ENCODE measurements at regions not wholly inside any gene's neighbourhood (a gene's known extent, or its start where the extent isn't known, plus 50 kb on each side); places are given as distances from the start of the nearest gene placed in this dataset.
A peak's percentile ranks its signal among the peaks of the same experiment; 100 is the strongest.

DNA sequence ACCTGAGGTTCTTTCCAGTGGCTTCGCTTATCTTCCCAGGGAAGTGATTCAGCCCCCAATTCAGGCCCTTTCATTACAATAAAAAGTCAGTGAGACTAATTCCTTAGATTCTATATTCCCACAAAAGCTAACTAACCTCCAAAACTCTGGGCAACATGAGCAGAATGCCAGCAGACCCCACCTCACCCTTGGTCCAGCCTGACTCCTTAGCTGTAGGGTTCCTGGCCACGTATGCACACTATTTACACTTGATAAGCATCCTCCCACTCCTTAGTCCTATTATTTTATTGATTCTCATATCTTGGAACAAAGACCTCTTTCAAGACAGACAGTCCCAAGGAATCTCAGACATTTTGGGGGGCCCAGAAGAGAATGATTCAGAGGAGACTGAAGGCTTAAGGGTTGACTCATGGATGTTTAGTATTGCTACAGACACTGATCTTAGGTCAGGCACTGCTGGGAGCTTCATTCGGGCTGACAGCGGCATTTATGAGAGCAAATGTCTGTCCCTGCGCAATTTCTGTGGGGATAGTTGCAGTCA lies 162.6 kb upstream of the GDF10 start:
- H3K27me3 ChIP-seq (ENCODE audit: control insufficient read depth, insufficient read depth, low read length), result no peaks in the 10 kb centered on the region
- H3K4me3 ChIP-seq (ENCODE audit: low read depth, low read length), result no peak overlapping the region
- no peaks in the 10 kb centered on the region for H3K36me3 ChIP-seq (ENCODE audit: control insufficient read depth, insufficient read depth, low read length)
- peak; percentile 29 for DNase-seq (ENCODE audit: low read depth)
- TF ChIP-seq, protein P1, sequence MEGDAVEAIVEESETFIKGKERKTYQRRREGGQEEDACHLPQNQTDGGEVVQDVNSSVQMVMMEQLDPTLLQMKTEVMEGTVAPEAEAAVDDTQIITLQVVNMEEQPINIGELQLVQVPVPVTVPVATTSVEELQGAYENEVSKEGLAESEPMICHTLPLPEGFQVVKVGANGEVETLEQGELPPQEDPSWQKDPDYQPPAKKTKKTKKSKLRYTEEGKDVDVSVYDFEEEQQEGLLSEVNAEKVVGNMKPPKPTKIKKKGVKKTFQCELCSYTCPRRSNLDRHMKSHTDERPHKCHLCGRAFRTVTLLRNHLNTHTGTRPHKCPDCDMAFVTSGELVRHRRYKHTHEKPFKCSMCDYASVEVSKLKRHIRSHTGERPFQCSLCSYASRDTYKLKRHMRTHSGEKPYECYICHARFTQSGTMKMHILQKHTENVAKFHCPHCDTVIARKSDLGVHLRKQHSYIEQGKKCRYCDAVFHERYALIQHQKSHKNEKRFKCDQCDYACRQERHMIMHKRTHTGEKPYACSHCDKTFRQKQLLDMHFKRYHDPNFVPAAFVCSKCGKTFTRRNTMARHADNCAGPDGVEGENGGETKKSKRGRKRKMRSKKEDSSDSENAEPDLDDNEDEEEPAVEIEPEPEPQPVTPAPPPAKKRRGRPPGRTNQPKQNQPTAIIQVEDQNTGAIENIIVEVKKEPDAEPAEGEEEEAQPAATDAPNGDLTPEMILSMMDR (IDR thresholded peaks at IDR 0.05; ENCODE audit: insufficient read depth, low read length, poor library complexity, severe bottlenecking), result no peak

DNA sequence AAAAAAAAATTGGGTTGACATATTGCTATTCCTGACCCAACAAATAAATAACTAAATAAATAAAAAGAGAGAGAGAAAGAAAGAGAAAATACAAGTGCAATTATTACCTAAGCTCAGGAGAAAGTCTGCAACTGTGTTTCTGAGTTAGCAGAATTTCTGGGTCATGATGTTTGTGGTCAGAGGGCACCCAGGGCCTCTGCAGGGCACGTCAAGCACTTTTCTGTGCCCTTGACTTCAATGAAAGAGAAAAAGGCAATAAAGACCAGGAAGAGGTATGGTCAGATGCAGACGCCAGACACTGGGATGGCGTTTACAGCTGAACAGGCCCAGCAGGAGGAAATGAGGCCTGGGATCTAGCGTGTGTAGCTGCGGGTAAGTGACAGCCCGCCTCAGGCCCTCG lies 160.9 kb upstream of the GDF10 start:
- TF ChIP-seq, protein P1 (IDR thresholded peaks at IDR 0.05; ENCODE audit: insufficient read depth, low read length, poor library complexity, severe bottlenecking), result no peak
- DNase-seq (ENCODE audit: low read depth), result no peak

DNA sequence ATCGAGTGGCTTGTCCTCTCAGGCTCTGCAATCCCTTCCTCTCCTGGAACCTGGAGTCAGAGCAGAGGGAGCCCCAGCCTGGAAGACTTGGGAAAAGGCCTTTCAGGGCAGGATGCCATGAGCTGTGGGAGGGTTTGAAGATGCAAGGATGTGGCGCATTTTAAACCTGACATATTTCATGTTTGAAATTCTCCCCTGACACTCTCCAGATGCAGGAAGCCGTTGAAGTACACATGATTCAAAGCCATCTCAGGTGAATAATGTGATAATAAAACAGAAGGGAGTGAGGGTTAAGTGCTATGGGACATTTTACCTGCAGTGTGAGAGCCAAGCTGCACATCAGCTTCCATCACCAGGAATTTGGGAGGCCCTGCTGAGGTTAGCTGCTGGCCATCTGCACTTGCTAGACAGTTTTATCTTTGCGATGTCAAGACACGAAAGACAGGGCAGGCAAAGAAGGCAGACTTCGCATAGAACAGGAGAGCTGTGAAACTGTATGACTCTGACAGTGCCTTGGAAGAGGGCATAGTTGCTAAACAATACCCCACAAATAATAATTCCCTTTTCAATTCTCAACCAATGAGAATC lies 159.1 kb upstream of the GDF10 start:
- no peaks in the 10 kb centered on the region for H3K36me3 ChIP-seq (ENCODE audit: control insufficient read depth, insufficient read depth, low read length)
- TF ChIP-seq, protein P1 (IDR thresholded peaks at IDR 0.05; ENCODE audit: insufficient read depth, low read length, poor library complexity, severe bottlenecking), result no peak

More for the DNA sequence above, 160.9 kb upstream of the GDF10 start:
- no peak overlapping the region for H3K4me3 ChIP-seq (ENCODE audit: low read depth, low read length)
- no peaks in the 10 kb centered on the region for H3K36me3 ChIP-seq (ENCODE audit: control insufficient read depth, insufficient read depth, low read length)
- H3K27me3 ChIP-seq (ENCODE audit: control insufficient read depth, insufficient read depth, low read length), result no peaks in the 10 kb centered on the region

DNA sequence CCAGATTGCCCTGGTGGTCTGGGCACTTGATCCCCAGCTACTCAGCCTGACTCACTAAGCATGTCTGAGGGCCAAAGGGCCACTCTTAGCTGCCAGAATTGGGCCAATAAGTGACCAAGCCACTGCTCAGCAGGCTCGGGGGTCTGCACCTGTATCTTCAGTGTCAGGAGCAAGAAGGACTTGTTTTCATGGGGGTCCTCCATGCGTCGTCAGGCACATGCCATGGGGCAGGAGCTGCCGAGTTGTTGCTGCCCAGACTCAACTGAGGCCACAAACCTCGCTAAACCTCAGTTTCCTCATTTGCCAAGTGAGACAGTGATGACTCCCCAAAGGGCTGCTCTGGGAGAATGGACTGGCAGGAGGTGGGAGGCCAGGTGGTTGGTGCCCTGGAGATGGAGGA lies 158.6 kb upstream of the GDF10 start:
- DNase-seq (ENCODE audit: low read depth), result no peak
- TF ChIP-seq, protein P1 (IDR thresholded peaks at IDR 0.05; ENCODE audit: insufficient read depth, low read length, poor library complexity, severe bottlenecking), result no peak
- H3K36me3 ChIP-seq (ENCODE audit: control insufficient read depth, insufficient read depth, low read length), result no peaks in the 10 kb centered on the region
- H3K4me3 ChIP-seq (ENCODE audit: low read depth, low read length), result no peak overlapping the region
- H3K27me3 ChIP-seq (ENCODE audit: control insufficient read depth, insufficient read depth, low read length), result no peaks in the 10 kb centered on the region

More for the DNA sequence above, 159.1 kb upstream of the GDF10 start:
- Histone ChIP-seq H3K27me3 (ENCODE audit: control insufficient read depth, insufficient read depth, low read length) (no peaks in the 10 kb centered on the region), H3K4me3 (ENCODE audit: low read depth, low read length) (no peak overlapping the region)
- DNase-seq (ENCODE audit: low read depth), result no peak

DNA sequence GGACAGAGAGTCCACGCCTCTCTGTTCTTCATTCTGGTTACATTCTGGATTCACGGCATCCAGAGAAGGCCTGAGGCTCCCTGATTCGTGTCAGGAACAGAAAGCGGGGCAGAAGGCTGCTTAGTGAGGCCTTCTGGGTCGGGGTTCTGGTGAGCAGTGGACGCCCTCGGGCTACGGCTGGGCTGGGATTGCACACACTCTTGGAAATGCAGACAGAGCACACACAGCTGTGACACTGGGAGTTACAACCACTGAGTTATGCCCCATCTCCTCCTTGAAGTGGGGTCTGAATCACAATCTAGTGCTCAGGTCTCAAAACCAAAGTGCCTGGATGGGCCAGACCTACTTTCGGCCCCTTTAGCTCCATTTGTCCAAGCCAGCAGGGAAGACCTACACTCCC lies 156.9 kb upstream of the GDF10 start:
- H3K27me3 ChIP-seq (ENCODE audit: control insufficient read depth, insufficient read depth, low read length), result no peaks in the 10 kb centered on the region
- H3K4me3 ChIP-seq (ENCODE audit: low read depth, low read length), result no peak overlapping the region

More for the DNA sequence above, 156.9 kb upstream of the GDF10 start:
- DNase-seq (ENCODE audit: low read depth), result no peak
- TF ChIP-seq, protein P1 (IDR thresholded peaks at IDR 0.05; ENCODE audit: insufficient read depth, low read length, poor library complexity, severe bottlenecking), result no peak
- H3K36me3 ChIP-seq (ENCODE audit: control insufficient read depth, insufficient read depth, low read length), result no peaks in the 10 kb centered on the region

Data from kidney epithelial cell (primary cell).